ENCODE measurements at regions not wholly inside any gene's neighbourhood (a gene's known extent, or its start where the extent isn't known, plus 50 kb on each side); places are given as distances from the start of the nearest gene placed in this dataset.

GRCh38 chr16:9687737-9688319 is 494.4 kb downstream of the GRIN2A start:
- no peak for TF ChIP-seq CTCF (IDR thresholded peaks at IDR 0.05)
- no peak for TF ChIP-seq POLR2A (IDR thresholded peaks at IDR 0.05)

Measured in thyroid gland (tissue), 4 donors.